ENCODE measurements at regions not wholly inside any gene's neighbourhood (a gene's known extent, or its start where the extent isn't known, plus 50 kb on each side); places are given as distances from the start of the nearest gene placed in this dataset.

DNA sequence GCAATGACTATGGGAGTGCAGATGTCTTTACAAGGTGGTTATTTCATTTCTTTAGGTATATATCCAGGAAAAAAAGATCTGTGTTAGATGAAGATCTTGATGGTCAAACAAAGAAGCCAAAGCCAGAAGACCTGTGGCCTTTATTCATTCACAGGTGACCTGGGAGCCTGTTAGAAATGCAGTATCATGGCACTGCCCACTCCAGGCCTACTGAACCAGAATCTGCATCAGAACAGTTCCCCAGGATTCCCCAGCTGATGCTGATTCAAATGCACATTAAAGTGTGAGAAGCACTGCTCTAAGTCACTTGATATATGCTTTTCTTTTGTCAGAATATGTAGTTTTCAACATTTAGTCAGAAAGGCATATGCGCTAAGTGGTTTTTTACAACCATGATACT is 251.1 kb downstream of the IPMK start:
- TF ChIP-seq, protein P1, sequence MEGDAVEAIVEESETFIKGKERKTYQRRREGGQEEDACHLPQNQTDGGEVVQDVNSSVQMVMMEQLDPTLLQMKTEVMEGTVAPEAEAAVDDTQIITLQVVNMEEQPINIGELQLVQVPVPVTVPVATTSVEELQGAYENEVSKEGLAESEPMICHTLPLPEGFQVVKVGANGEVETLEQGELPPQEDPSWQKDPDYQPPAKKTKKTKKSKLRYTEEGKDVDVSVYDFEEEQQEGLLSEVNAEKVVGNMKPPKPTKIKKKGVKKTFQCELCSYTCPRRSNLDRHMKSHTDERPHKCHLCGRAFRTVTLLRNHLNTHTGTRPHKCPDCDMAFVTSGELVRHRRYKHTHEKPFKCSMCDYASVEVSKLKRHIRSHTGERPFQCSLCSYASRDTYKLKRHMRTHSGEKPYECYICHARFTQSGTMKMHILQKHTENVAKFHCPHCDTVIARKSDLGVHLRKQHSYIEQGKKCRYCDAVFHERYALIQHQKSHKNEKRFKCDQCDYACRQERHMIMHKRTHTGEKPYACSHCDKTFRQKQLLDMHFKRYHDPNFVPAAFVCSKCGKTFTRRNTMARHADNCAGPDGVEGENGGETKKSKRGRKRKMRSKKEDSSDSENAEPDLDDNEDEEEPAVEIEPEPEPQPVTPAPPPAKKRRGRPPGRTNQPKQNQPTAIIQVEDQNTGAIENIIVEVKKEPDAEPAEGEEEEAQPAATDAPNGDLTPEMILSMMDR (conservative IDR thresholded peaks at IDR 0.05; ENCODE audit: low read depth, low read length): no peak
- TF ChIP-seq EZH2 (IDR thresholded peaks at IDR 0.05; ENCODE audit: borderline replicate concordance, low read depth, low read length, poor library complexity, severe bottlenecking): no peak
